ENCODE measurements at regions not wholly inside any gene's neighbourhood (a gene's known extent, or its start where the extent isn't known, plus 50 kb on each side); places are given as distances from the start of the nearest gene placed in this dataset.

DNA sequence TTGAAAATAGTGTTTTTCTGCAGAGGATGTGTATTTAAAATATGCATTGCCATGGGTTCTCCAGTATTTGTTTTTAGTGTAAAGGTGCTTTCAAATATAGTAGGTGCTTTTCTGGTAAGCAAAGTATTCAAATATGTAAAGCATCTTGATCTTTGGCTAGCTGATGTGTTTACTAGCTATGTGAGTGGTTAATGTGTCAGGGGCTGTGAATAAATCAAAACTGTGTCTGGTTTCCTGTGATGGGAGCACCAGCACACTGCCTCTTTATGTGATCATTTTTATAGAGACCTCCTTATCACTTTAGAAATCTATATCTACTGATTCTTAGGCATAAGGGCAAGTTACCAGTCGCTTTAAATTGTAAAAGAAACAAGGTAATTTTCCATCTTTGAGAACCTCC is 388.9 kb upstream of the MAN1A1 start:
- no peak for TF ChIP-seq POLR2A (IDR thresholded peaks at IDR 0.05)
- TF ChIP-seq, protein P1, sequence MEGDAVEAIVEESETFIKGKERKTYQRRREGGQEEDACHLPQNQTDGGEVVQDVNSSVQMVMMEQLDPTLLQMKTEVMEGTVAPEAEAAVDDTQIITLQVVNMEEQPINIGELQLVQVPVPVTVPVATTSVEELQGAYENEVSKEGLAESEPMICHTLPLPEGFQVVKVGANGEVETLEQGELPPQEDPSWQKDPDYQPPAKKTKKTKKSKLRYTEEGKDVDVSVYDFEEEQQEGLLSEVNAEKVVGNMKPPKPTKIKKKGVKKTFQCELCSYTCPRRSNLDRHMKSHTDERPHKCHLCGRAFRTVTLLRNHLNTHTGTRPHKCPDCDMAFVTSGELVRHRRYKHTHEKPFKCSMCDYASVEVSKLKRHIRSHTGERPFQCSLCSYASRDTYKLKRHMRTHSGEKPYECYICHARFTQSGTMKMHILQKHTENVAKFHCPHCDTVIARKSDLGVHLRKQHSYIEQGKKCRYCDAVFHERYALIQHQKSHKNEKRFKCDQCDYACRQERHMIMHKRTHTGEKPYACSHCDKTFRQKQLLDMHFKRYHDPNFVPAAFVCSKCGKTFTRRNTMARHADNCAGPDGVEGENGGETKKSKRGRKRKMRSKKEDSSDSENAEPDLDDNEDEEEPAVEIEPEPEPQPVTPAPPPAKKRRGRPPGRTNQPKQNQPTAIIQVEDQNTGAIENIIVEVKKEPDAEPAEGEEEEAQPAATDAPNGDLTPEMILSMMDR (IDR thresholded peaks at IDR 0.05), result no peak

Data from uterus (tissue), 2 donors.